ENCODE measurements at regions not wholly inside any gene's neighbourhood (a gene's known extent, or its start where the extent isn't known, plus 50 kb on each side); places are given as distances from the start of the nearest gene placed in this dataset.

GRCh38 chr12:93223440-93224426 is 154.0 kb upstream of the NUDT4 start:
- no peak for TF ChIP-seq EZH2phosphoT487 (IDR thresholded peaks at IDR 0.05; ENCODE audit: insufficient read depth, low read depth)
- no peak for TF ChIP-seq EZH2 (IDR thresholded peaks at IDR 0.05; ENCODE audit: insufficient read depth, poor library complexity, severe bottlenecking)
- H3K4me1 ChIP-seq (ENCODE audit: insufficient read depth), result 0 out of 2 replicates have a peak, but pooled peaks cover 3% of the 10 kb centered on the region
- DNase-seq, result peak; percentile 62
- no peak overlapping the region for H3K27ac ChIP-seq
- no peaks in the 10 kb centered on the region for H3K9me2 ChIP-seq (ENCODE audit: insufficient read depth)
- no peaks in the 10 kb centered on the region for H3F3A ChIP-seq (ENCODE audit: insufficient read depth)
- H3K9me3 ChIP-seq (ENCODE audit: low read depth), result no peaks in the 10 kb centered on the region
- in situ Hi-C loops (cut with MboI), result no loop called here
- H2AFZ ChIP-seq, result no peak overlapping the region
- no peak overlapping the region for H3K4me3 ChIP-seq
- H3K36me3 ChIP-seq (ENCODE audit: low read depth), result no peaks in the 10 kb centered on the region
- H3K79me2 ChIP-seq (ENCODE audit: insufficient read depth), result no peaks in the 10 kb centered on the region
- WGBS, 2 experiments (ENCODE audit: low coverage in 1 of 2, low lambda C conversion rate in 2 of 2, missing lambda C conversion rate in 2 of 2), result 35 to 41% methylated on average over 5 of the region's 5 CpGs
- H3K4me2 ChIP-seq (ENCODE audit: unreplicated experiment), result no peak overlapping the region
- H3K9ac ChIP-seq, result no peak overlapping the region
- H4K20me1 ChIP-seq (ENCODE audit: insufficient read depth), result no peaks in the 10 kb centered on the region
- no peaks in the 10 kb centered on the region for H3K27me3 ChIP-seq (replicated peaks; ENCODE audit: insufficient read depth)

- no peak overlapping the region for H3K9ac ChIP-seq
- H3K27me3 ChIP-seq (replicated peaks; ENCODE audit: insufficient read depth), result no peaks in the 10 kb centered on the region
- H3F3A ChIP-seq (ENCODE audit: insufficient read depth), result no peaks in the 10 kb centered on the region
- H2AFZ ChIP-seq, result no peak overlapping the region
- no peak for DNase-seq
- H3K4me2 ChIP-seq (ENCODE audit: unreplicated experiment), result no peak overlapping the region
- H3K9me2 ChIP-seq (ENCODE audit: insufficient read depth), result no peaks in the 10 kb centered on the region
- WGBS, 2 experiments (ENCODE audit: low coverage in 1 of 2, low lambda C conversion rate in 2 of 2, missing lambda C conversion rate in 2 of 2), result 98 to 100% methylated on average over 2 of the region's 2 CpGs
- no peaks in the 10 kb centered on the region for H3K9me3 ChIP-seq (ENCODE audit: low read depth)
- in situ Hi-C loops (cut with MboI), result no loop called here
- no peaks in the 10 kb centered on the region for H4K20me1 ChIP-seq (ENCODE audit: insufficient read depth)
- TF ChIP-seq EZH2 (IDR thresholded peaks at IDR 0.05; ENCODE audit: insufficient read depth, poor library complexity, severe bottlenecking) (no peak), EZH2phosphoT487 (IDR thresholded peaks at IDR 0.05; ENCODE audit: insufficient read depth, low read depth) (no peak)
- no peak overlapping the region for H3K4me3 ChIP-seq
- no peaks in the 10 kb centered on the region for H3K79me2 ChIP-seq (ENCODE audit: insufficient read depth)
- no peaks in the 10 kb centered on the region for H3K36me3 ChIP-seq (ENCODE audit: low read depth)
- peaks cover 13% of the 10 kb centered on the region for H3K4me1 ChIP-seq (ENCODE audit: insufficient read depth)
- no peak overlapping the region for H3K27ac ChIP-seq
Measured at GRCh38 chr12:93225094-93225493, 152.6 kb upstream of the NUDT4 start.

DNA sequence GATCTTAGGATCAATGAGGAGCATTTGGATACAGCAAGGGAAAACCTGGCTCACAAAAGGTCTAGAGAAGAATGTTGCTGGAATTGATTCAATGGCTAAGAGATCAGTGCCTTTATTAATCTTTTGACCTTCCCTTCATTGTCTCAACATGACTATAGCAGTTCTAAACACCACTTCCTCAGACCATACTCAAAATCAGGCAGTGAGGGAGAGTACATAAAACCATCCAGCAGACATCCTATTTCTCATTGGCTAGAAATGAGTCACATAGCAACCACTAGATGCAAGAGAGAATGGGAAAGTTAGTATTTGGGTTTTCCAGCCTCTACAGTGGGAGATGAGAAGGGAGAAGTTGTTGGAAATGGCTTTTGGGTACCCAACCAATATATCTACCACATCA is 151.4 kb upstream of the NUDT4 start:
- H3K4me2 ChIP-seq (ENCODE audit: unreplicated experiment), result no peak overlapping the region
- TF ChIP-seq EZH2phosphoT487 (IDR thresholded peaks at IDR 0.05; ENCODE audit: insufficient read depth, low read depth) (no peak), EZH2 (IDR thresholded peaks at IDR 0.05; ENCODE audit: insufficient read depth, poor library complexity, severe bottlenecking) (no peak)
- no peaks in the 10 kb centered on the region for H3K9me2 ChIP-seq (ENCODE audit: insufficient read depth)
- no peaks in the 10 kb centered on the region for H3K79me2 ChIP-seq (ENCODE audit: insufficient read depth)
- no peak overlapping the region for H3K27ac ChIP-seq
- no peak overlapping the region for H2AFZ ChIP-seq
- H4K20me1 ChIP-seq (ENCODE audit: insufficient read depth), result no peaks in the 10 kb centered on the region
- in situ Hi-C loops (cut with MboI), result no loop called here
- peak; percentile 25 for DNase-seq
- H3F3A ChIP-seq (ENCODE audit: insufficient read depth), result no peaks in the 10 kb centered on the region
- no peaks in the 10 kb centered on the region for H3K36me3 ChIP-seq (ENCODE audit: low read depth)
- H3K4me1 ChIP-seq (ENCODE audit: insufficient read depth), result peaks cover 18% of the 10 kb centered on the region
- H3K9me3 ChIP-seq (ENCODE audit: low read depth), result no peaks in the 10 kb centered on the region
- H3K27me3 ChIP-seq (replicated peaks; ENCODE audit: insufficient read depth), result no peaks in the 10 kb centered on the region
- no peak overlapping the region for H3K4me3 ChIP-seq
- no peak overlapping the region for H3K9ac ChIP-seq

- no peak overlapping the region for H3K4me3 ChIP-seq
- peaks cover 15% of the 10 kb centered on the region for H3K4me1 ChIP-seq (ENCODE audit: insufficient read depth)
- H3K9me2 ChIP-seq (ENCODE audit: insufficient read depth), result no peaks in the 10 kb centered on the region
- no peaks in the 10 kb centered on the region for H3K36me3 ChIP-seq (ENCODE audit: low read depth)
- in situ Hi-C loops (cut with MboI), result no loop called here
- H2AFZ ChIP-seq, result peak overlapping the region; percentile 22
- peak overlapping the region; percentile 64 for H3K4me2 ChIP-seq (ENCODE audit: unreplicated experiment)
- H4K20me1 ChIP-seq (ENCODE audit: insufficient read depth), result no peaks in the 10 kb centered on the region
- WGBS, 2 experiments (ENCODE audit: low coverage in 1 of 2, low lambda C conversion rate in 2 of 2, missing lambda C conversion rate in 2 of 2), result 64% methylated on average over 6 of the region's 6 CpGs
- DNase-seq, result peak; percentile 92
- TF ChIP-seq EZH2 (IDR thresholded peaks at IDR 0.05; ENCODE audit: insufficient read depth, poor library complexity, severe bottlenecking), result no peak
- TF ChIP-seq EZH2phosphoT487 (IDR thresholded peaks at IDR 0.05; ENCODE audit: insufficient read depth, low read depth), result no peak
- no peaks in the 10 kb centered on the region for H3K9me3 ChIP-seq (ENCODE audit: low read depth)
- peak overlapping the region; percentile 49 for H3K9ac ChIP-seq
- H3K27me3 ChIP-seq (replicated peaks; ENCODE audit: insufficient read depth), result no peaks in the 10 kb centered on the region
- no peaks in the 10 kb centered on the region for H3F3A ChIP-seq (ENCODE audit: insufficient read depth)
- H3K27ac ChIP-seq, result peak overlapping the region; percentile 75
- no peaks in the 10 kb centered on the region for H3K79me2 ChIP-seq (ENCODE audit: insufficient read depth)
Measured at GRCh38 chr12:93229494-93230325, 148.0 kb upstream of the NUDT4 start.
